ENCODE measurements at regions not wholly inside any gene's neighbourhood (a gene's known extent, or its start where the extent isn't known, plus 50 kb on each side); places are given as distances from the start of the nearest gene placed in this dataset.

DNA sequence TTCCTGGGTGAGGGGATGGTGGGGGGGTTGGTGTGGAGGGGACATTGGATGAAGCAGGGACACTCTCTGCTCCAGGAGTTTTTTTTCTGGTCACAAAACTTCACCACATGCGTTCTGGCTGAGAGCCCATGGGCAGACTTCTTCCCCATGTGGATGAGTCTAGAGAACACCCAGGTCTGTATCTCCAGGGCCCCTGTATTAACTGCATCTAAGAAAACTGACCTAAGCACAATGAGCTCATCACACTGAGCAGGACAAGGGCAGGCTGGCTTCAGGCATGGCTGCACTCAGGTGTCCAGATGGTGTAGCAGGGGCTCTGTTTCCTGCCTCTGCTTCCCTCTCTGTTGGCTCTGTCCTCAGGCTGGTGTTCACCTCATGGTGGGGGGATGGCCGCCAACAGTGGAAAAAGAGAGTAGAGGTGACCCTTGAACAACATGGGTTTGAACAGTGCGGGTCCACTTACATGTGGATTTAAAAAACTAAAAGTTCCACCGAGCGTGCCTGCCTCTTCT, 85.3 kb upstream of the STC2 start:
- ATAC-seq = no peak
- peaks cover 3% of the 10 kb centered on the region for H3K27me3 Mint-ChIP-seq
- peaks cover 9% of the 10 kb centered on the region for H3K9me3 Mint-ChIP-seq
- TF ChIP-seq, protein P1, sequence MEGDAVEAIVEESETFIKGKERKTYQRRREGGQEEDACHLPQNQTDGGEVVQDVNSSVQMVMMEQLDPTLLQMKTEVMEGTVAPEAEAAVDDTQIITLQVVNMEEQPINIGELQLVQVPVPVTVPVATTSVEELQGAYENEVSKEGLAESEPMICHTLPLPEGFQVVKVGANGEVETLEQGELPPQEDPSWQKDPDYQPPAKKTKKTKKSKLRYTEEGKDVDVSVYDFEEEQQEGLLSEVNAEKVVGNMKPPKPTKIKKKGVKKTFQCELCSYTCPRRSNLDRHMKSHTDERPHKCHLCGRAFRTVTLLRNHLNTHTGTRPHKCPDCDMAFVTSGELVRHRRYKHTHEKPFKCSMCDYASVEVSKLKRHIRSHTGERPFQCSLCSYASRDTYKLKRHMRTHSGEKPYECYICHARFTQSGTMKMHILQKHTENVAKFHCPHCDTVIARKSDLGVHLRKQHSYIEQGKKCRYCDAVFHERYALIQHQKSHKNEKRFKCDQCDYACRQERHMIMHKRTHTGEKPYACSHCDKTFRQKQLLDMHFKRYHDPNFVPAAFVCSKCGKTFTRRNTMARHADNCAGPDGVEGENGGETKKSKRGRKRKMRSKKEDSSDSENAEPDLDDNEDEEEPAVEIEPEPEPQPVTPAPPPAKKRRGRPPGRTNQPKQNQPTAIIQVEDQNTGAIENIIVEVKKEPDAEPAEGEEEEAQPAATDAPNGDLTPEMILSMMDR (IDR thresholded peaks at IDR 0.05) = no peak
- no peak overlapping the region for H3K27ac Mint-ChIP-seq
- intact Hi-C loops (cut with micrococcal nuclease) = no loop called here
- H3K4me1 Mint-ChIP-seq (ENCODE audit: low read depth) = no peaks in the 10 kb centered on the region
- no peak overlapping the region for H3K4me3 Mint-ChIP-seq
- POLR2A ChIA-PET = no interaction called here
- H3K36me3 Mint-ChIP-seq (ENCODE audit: low read depth) = no peaks in the 10 kb centered on the region
- DNase-seq = no peak
- CTCF ChIA-PET = no interaction called here

DNA sequence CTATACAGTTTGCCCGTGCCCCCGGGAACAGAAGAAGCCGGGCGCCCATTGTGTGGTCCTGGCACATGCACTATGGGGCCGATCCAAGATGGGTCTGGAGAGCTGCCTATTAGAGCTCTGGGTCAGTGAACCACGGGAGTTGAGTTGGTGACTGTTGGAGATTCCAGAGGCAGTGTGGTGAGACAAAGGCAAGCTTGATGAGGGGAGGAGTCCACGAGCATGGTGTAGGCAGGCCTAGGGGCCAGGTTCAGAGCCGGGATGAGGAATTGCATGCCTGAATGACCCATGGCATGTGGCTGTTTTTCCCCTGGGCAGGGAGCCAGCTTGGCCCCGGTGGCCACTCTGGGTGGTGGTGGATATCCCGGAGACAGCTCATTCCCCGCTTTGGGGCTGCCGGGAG, 84.4 kb upstream of the STC2 start:
- ChIA-PET CTCF (no interaction called here), POLR2A (no interaction called here)
- DNase-seq = no peak
- Mint-ChIP-seq H3K27me3 (peaks cover 3% of the 10 kb centered on the region), H3K4me1 (ENCODE audit: low read depth) (no peaks in the 10 kb centered on the region), H3K9me3 (peaks cover 9% of the 10 kb centered on the region), H3K27ac (no peak overlapping the region), H3K4me3 (no peak overlapping the region), H3K36me3 (ENCODE audit: low read depth) (no peaks in the 10 kb centered on the region)
- TF ChIP-seq, protein P1 (IDR thresholded peaks at IDR 0.05) = no peak
- ATAC-seq = no peak
- intact Hi-C loops (cut with micrococcal nuclease) = no loop called here

DNA sequence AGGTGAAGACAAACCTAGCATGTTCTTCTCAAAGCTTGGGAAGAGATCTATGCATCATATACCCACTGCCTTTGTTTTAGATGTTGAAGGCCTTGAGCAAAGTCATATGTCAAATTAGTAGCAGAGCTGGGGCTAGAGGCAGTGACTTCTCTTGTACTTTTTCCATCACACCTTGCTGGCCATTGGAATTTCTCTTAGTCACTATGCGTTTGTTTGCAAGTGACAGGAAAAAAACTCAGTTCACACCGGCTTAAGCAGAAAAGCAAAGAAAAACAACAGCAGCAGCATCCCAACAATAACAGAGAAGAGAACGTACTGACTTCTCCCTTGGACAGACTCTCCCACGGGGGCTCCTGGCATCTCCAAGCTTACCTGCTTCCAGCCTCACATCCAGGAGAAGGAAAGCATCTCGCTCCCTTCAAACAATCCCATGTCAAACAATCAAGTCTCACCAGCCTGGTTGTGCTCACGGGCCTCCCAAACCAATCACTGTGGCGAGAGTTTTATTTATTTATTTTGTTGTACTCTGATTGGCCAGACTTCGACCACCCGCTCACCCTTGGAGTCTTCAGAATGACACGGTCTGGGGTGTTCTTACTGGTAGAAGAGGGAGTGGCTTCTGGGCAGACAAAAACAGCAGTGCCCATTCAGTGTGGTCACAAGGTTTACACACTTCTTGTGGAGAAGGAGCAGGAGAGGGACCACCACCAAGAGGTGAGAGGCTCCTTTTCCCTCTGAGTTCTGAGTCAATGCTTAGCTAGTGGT, 83.8 kb upstream of the STC2 start:
- Mint-ChIP-seq H3K27ac (no peak overlapping the region), H3K4me3 (no peak overlapping the region), H3K9me3 (peaks cover 6% of the 10 kb centered on the region), H3K36me3 (ENCODE audit: low read depth) (no peaks in the 10 kb centered on the region), H3K4me1 (ENCODE audit: low read depth) (no peaks in the 10 kb centered on the region), H3K27me3 (peaks cover 3% of the 10 kb centered on the region)
- no peak for DNase-seq
- ChIA-PET CTCF (no interaction called here), POLR2A (no interaction called here)
- intact Hi-C loops (cut with micrococcal nuclease) = no loop called here
- TF ChIP-seq, protein P1 (IDR thresholded peaks at IDR 0.05) = no peak
- no peak for ATAC-seq

DNA sequence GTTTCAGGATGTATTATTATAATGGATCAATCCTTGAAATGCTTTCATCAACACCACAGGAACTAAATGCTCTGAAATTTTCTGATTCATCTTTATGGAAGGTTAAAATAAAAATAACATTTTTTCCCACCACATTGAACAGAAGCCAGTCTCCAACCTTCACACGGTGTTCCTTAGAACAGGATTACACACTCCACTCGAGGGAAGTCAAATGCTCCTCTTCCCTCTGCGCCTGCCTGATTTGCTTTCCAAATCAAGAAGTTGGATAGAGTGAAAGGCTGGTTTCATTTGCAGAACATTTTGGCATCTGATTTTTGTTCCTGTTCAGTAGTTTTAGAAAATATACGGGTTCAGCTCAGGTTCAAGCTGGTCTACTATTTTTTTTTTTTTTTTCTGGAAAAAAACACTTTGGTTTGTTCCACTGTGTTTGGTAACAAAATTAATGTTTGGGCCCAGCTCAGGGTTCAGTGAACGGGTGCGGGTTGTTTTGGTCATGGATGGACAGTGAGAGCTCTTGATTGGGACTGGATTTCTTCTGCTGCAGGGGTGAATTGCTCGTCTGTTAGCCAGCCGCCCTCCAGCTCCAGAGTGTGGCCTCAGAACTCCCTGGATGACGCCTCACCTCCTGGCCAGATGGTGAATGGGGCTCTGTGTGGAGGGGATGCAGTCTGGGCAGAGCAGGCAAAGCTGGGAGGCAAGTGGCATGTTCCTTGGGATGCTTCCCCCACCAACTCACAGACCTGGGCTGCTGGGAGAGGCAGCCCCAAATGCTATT, 82.4 kb upstream of the STC2 start:
- H3K4me1 Mint-ChIP-seq (ENCODE audit: low read depth) = no peaks in the 10 kb centered on the region
- intact Hi-C loops (cut with micrococcal nuclease) = no loop called here
- DNase-seq (no peak), ATAC-seq (no peak)
- H3K27me3 Mint-ChIP-seq = peaks cover 3% of the 10 kb centered on the region
- no peaks in the 10 kb centered on the region for H3K36me3 Mint-ChIP-seq (ENCODE audit: low read depth)
- ChIA-PET CTCF (no interaction called here), POLR2A (no interaction called here)
- H3K9me3 Mint-ChIP-seq = peaks cover 2% of the 10 kb centered on the region
- no peak overlapping the region for H3K4me3 Mint-ChIP-seq
- no peak overlapping the region for H3K27ac Mint-ChIP-seq
- TF ChIP-seq, protein P1 (IDR thresholded peaks at IDR 0.05) = no peak

DNA sequence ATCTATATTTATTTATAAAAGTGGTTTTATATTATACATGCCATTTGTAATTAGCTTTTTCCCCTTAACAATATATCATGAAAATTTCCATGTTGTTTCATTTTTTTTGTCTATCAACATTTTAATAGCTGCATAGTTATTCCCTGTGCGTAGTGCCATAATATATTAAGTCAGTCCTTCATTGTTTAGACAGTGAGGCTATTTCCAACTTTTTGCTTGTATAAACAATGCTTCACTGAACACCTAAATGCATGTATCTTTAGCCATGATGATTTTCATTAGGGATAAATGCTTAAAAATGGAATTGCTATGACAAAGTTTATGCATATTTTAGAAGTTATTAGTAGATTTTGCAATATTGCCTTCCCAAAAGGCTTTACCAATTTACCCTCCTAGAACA, 80.7 kb upstream of the STC2 start:
- ChIA-PET POLR2A (no interaction called here), CTCF (no interaction called here)
- peaks cover 3% of the 10 kb centered on the region for H3K27me3 Mint-ChIP-seq
- H3K4me3 Mint-ChIP-seq = no peak overlapping the region
- TF ChIP-seq, protein P1 (IDR thresholded peaks at IDR 0.05) = no peak
- no peaks in the 10 kb centered on the region for H3K9me3 Mint-ChIP-seq
- ATAC-seq = no peak
- no peak for DNase-seq
- H3K4me1 Mint-ChIP-seq (ENCODE audit: low read depth) = no peaks in the 10 kb centered on the region
- H3K27ac Mint-ChIP-seq = no peak overlapping the region
- no peaks in the 10 kb centered on the region for H3K36me3 Mint-ChIP-seq (ENCODE audit: low read depth)
- intact Hi-C loops (cut with micrococcal nuclease) = no loop called here
